ENCODE measurements at regions not wholly inside any gene's neighbourhood (a gene's known extent, or its start where the extent isn't known, plus 50 kb on each side); places are given as distances from the start of the nearest gene placed in this dataset.

DNA sequence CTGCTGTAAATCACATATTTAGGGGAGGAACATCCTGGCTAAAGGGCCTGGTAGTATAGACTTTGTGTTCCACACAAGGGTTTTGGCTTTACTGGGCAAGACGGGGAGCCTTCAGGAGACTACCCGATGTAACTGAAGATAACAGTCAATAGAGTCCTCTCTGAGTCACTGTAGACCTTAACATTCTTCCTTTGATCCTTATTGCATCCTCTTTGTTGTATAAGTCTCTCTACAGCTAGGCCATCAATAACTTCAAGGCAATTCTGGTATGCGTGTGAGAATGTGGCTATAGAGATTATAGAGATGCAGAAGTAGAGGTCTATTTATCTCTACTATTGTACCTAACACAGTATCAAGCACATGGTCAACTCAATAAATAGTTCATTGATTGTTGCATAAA, 67.3 kb upstream of the STK32A start:
- no peak overlapping the region for H3K27ac ChIP-seq
- TF ChIP-seq ZFX (IDR thresholded peaks at IDR 0.05) (no peak), CTCF (conservative IDR thresholded peaks at IDR 0.05) (no peak)

- no peak overlapping the region for H3K27ac ChIP-seq
- TF ChIP-seq CTCF (conservative IDR thresholded peaks at IDR 0.05): no peak
- TF ChIP-seq ZFX (IDR thresholded peaks at IDR 0.05): no peak
These were observed 66.1 kb upstream of the STK32A start for GRCh38 chr5:147168578-147169327.

- TF ChIP-seq ZFX (IDR thresholded peaks at IDR 0.05): no peak
- TF ChIP-seq CTCF (conservative IDR thresholded peaks at IDR 0.05): no peak
- H3K27ac ChIP-seq: no peak overlapping the region
These were observed 65.4 kb upstream of the STK32A start for GRCh38 chr5:147169399-147169798.

GRCh38 chr5:147169901-147170300, 64.9 kb upstream of the STK32A start:
- TF ChIP-seq CTCF (conservative IDR thresholded peaks at IDR 0.05) (no peak), ZFX (IDR thresholded peaks at IDR 0.05) (no peak)
- no peak overlapping the region for H3K27ac ChIP-seq

GRCh38 chr5:147170603-147171002, 64.2 kb upstream of the STK32A start:
- TF ChIP-seq ZFX (IDR thresholded peaks at IDR 0.05): no peak
- TF ChIP-seq CTCF (conservative IDR thresholded peaks at IDR 0.05): no peak
- no peak overlapping the region for H3K27ac ChIP-seq

GRCh38 chr5:147174671-147175265, 60.1 kb upstream of the STK32A start:
- TF ChIP-seq ZFX (IDR thresholded peaks at IDR 0.05) (no peak), CTCF (conservative IDR thresholded peaks at IDR 0.05) (no peak)
- H3K27ac ChIP-seq: no peak overlapping the region

GRCh38 chr5:147175516-147176097, 59.2 kb upstream of the STK32A start:
- TF ChIP-seq CTCF (conservative IDR thresholded peaks at IDR 0.05): no peak
- TF ChIP-seq ZFX (IDR thresholded peaks at IDR 0.05): no peak
- no peak overlapping the region for H3K27ac ChIP-seq

Measured in C4-2B (cell line).